HL-60 (cell line): ENCODE measurements at regions not wholly inside any gene's neighbourhood (a gene's known extent, or its start where the extent isn't known, plus 50 kb on each side); places are given as distances from the start of the nearest gene placed in this dataset.
"Not testable (repeated sequence)": the region's sequence is repeated elsewhere in the genome, so short reads cannot be mapped to it uniquely, and the experiment has no call there.

Experiments
- CTCF ChIP-seq: IDR thresholded peaks from one replicate; pipeline ENCODE4 v1.5.1; 2011; ENCODE audit warnings: low read length, control low read depth, inconsistent platforms; ENCODE audit not compliant: insufficient read depth
- GABPA ChIP-seq: IDR thresholded peaks from 2 replicates; pipeline ENCODE4 v1.6.1; 2012; ENCODE audit warnings: low read depth
- POLR2AphosphoS5 ChIP-seq: IDR thresholded peaks from 2 replicates; pipeline ENCODE4 v1.6.1; 2012; ENCODE audit warnings: low read depth
- TF ChIP-seq, protein P1 (sequence below): IDR thresholded peaks from 2 replicates; pipeline ENCODE4 v1.6.1; 2012; ENCODE audit warnings: low read depth; ENCODE audit not compliant: insufficient replicate concordance

DNA sequence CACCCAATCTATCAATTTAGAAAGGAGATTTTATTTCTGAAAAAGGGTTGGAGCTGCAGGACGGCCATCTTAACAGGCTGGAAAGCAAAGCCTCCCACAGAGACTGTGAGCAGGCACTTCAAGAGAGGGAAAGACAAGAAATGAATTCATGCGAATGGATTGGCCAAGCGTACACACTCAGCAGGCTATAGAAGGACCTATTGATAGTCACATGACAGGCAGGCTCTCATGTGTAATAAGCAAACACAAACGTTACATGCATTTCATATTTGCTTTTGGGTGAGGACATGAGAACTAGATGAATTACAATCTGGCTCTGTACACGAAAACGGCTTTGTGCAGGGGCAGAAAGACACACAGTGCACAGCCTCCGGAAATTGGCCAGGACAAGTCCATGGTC is 83.9 kb upstream of the GOLGA6L6 start:
- TF ChIP-seq CTCF, POLR2AphosphoS5, GABPA: not testable (repeated sequence)
- TF ChIP-seq, protein P1, sequence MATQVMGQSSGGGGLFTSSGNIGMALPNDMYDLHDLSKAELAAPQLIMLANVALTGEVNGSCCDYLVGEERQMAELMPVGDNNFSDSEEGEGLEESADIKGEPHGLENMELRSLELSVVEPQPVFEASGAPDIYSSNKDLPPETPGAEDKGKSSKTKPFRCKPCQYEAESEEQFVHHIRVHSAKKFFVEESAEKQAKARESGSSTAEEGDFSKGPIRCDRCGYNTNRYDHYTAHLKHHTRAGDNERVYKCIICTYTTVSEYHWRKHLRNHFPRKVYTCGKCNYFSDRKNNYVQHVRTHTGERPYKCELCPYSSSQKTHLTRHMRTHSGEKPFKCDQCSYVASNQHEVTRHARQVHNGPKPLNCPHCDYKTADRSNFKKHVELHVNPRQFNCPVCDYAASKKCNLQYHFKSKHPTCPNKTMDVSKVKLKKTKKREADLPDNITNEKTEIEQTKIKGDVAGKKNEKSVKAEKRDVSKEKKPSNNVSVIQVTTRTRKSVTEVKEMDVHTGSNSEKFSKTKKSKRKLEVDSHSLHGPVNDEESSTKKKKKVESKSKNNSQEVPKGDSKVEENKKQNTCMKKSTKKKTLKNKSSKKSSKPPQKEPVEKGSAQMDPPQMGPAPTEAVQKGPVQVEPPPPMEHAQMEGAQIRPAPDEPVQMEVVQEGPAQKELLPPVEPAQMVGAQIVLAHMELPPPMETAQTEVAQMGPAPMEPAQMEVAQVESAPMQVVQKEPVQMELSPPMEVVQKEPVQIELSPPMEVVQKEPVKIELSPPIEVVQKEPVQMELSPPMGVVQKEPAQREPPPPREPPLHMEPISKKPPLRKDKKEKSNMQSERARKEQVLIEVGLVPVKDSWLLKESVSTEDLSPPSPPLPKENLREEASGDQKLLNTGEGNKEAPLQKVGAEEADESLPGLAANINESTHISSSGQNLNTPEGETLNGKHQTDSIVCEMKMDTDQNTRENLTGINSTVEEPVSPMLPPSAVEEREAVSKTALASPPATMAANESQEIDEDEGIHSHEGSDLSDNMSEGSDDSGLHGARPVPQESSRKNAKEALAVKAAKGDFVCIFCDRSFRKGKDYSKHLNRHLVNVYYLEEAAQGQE = not testable (repeated sequence)
